Left cardiac atrium (tissue), 4 donors: ENCODE measurements at regions not wholly inside any gene's neighbourhood (a gene's known extent, or its start where the extent isn't known, plus 50 kb on each side); places are given as distances from the start of the nearest gene placed in this dataset.
"Not testable (repeated sequence)": the region's sequence is repeated elsewhere in the genome, so short reads cannot be mapped to it uniquely, and the experiment has no call there.

Experiments
- ATAC-seq, 2 donors: fragments of 200-7000 bp; cut with Tn5 transposase; one replicate each; pipeline ENCODE4 v1.9.1; 2020; ENCODE audit warnings: mild to moderate bottlenecking in 2 of 2, moderate library complexity in 2 of 2
- DNase-seq: peaks from one replicate; pipeline ENCODE4 v3.0.0-alpha.2; 2020
- intact Hi-C, 2 donors: fragments of 100-400 bp; cut with DNase I; formaldehyde crosslinking; loops; one replicate each; pipeline versions ENCODE4 v1.14.1 to v1.15.1; 2022 to 2023
- donor health status: DM: no; HTN: yes; CAD: no.
- donor health status: DM: no; HTN: yes; CAD: no; lungs with severe emphysema.
- donor health status: DM: yes; HTN: yes; CAD: no.
- donor health status: Dilated cardiomyopathy.

GRCh38 chr7:81499262-81500116 lies 270.4 kb downstream of the HGF start:
- intact Hi-C loops: loop anchor here (2.0 to 10.0 kb wide), 6 partner anchors 215 to 1225 kb away; no protein-coding TSS in a partner anchor
- DNase-seq: no peak
- ATAC-seq: peak; percentile 82 to 92

- DNase-seq (no peak), ATAC-seq (no peak)
- intact Hi-C loops: loop anchor here in 1 of 2 donors (2.0 to 10.0 kb wide), 4 partner anchors 459 to 1227 kb away; no protein-coding TSS in a partner anchor
Observed at GRCh38 chr7:81498176-81498575, 271.7 kb downstream of the HGF start.

- no peak for DNase-seq
- intact Hi-C loops: loop anchor here in 1 of 2 donors (10.0 kb wide), 2 partner anchors 1082 to 1232 kb away; no protein-coding TSS in a partner anchor
- no peak for ATAC-seq
Observed at GRCh38 chr7:81492910-81493309, 276.9 kb downstream of the HGF start.

GRCh38 chr7:81492240-81492639 lies 277.6 kb downstream of the HGF start:
- no peak for DNase-seq
- ATAC-seq: no peak
- intact Hi-C loops: loop anchor here in 1 of 2 donors (10.0 kb wide), 2 partner anchors 1083 to 1233 kb away; no protein-coding TSS in a partner anchor

- intact Hi-C loops: loop anchor here in 1 of 2 donors (10.0 kb wide), 2 partner anchors 1083 to 1233 kb away; no protein-coding TSS in a partner anchor
- DNase-seq (no peak), ATAC-seq (no peak)
Observed at GRCh38 chr7:81491573-81491972, 278.3 kb downstream of the HGF start.

GRCh38 chr7:81488210-81488609 lies 281.6 kb downstream of the HGF start:
- ATAC-seq: no peak
- intact Hi-C loops: loop anchor here in 1 of 2 donors (10.0 kb wide), 1 partner anchor 1117 kb away; no protein-coding TSS in a partner anchor
- no peak for DNase-seq

- ATAC-seq (no peak), DNase-seq (no peak)
- intact Hi-C loops: loop anchor here in 1 of 2 donors (10.0 kb wide), 1 partner anchor 1117 kb away; no protein-coding TSS in a partner anchor
Observed at GRCh38 chr7:81487516-81487915, 282.3 kb downstream of the HGF start.

- peak; percentile 66 for DNase-seq
- intact Hi-C loops: loop anchor here in 1 of 2 donors (10.0 kb wide), 1 partner anchor 1121 kb away; no protein-coding TSS in a partner anchor
- ATAC-seq: peak; percentile 99
Observed at GRCh38 chr7:81484261-81484660, 285.6 kb downstream of the HGF start.

GRCh38 chr7:81482600-81483186 lies 287.2 kb downstream of the HGF start:
- intact Hi-C loops: loop anchor here in 1 of 2 donors (10.0 kb wide), 1 partner anchor 1122 kb away; no protein-coding TSS in a partner anchor
- DNase-seq (no peak), ATAC-seq (no peak)

- ATAC-seq (no peak), DNase-seq (no peak)
- intact Hi-C loops: no loop called here
Observed at GRCh38 chr7:81478664-81479063, 291.2 kb downstream of the HGF start.

GRCh38 chr7:81478201-81478600 lies 291.6 kb downstream of the HGF start:
- ATAC-seq, DNase-seq, intact Hi-C loops: not testable (repeated sequence)

- DNase-seq (no peak), ATAC-seq (no peak)
- intact Hi-C loops: loop anchor here in 1 of 2 donors (5.0 kb wide), 1 partner anchor 771 kb away; no protein-coding TSS in a partner anchor
Observed at GRCh38 chr7:81473236-81473635, 296.6 kb downstream of the HGF start.

- no peak for DNase-seq
- peak; percentile 20 to 44 for ATAC-seq
- intact Hi-C loops: loop anchor here in 1 of 2 donors (5.0 kb wide), 1 partner anchor 769 kb away; no protein-coding TSS in a partner anchor
Observed at GRCh38 chr7:81470724-81471379, 299.0 kb downstream of the HGF start.

- intact Hi-C loops: loop anchor here in 1 of 2 donors (5.0 kb wide), 1 partner anchor 768 kb away; no protein-coding TSS in a partner anchor
- peak; percentile 89 to 90 for ATAC-seq
- DNase-seq: peak; percentile 74
Observed at GRCh38 chr7:81469869-81470723, 299.8 kb downstream of the HGF start.

- ATAC-seq (peak in 1 of 2 donors; percentile 31), DNase-seq (no peak)
- intact Hi-C loops: no loop called here
Observed at GRCh38 chr7:81469153-81469868, 300.5 kb downstream of the HGF start.

- DNase-seq (no peak), ATAC-seq (no peak)
- intact Hi-C loops: no loop called here
Observed at GRCh38 chr7:81468526-81468925, 301.3 kb downstream of the HGF start.

GRCh38 chr7:81467964-81468363 lies 301.9 kb downstream of the HGF start:
- ATAC-seq: no peak
- intact Hi-C loops: no loop called here
- no peak for DNase-seq

- no peak for ATAC-seq
- DNase-seq: no peak
- intact Hi-C loops: no loop called here
Observed at GRCh38 chr7:81462672-81463071, 307.2 kb downstream of the HGF start.
